ENCODE measurements at regions not wholly inside any gene's neighbourhood (a gene's known extent, or its start where the extent isn't known, plus 50 kb on each side); places are given as distances from the start of the nearest gene placed in this dataset.

- Histone ChIP-seq H3K4me1 (no peaks in the 10 kb centered on the region), H3K9me3 (no peaks in the 10 kb centered on the region), H3K36me3 (ENCODE audit: insufficient read depth in 1 of 2, low read depth in 1 of 2) (no peaks in the 10 kb centered on the region), H3K27ac (no peak overlapping the region), H3K27me3 (ENCODE audit: insufficient read depth in 3 of 3, low read length in 2 of 3) (no peaks in the 10 kb centered on the region), H3K4me3 (no peak overlapping the region)
- TF ChIP-seq, protein P1, sequence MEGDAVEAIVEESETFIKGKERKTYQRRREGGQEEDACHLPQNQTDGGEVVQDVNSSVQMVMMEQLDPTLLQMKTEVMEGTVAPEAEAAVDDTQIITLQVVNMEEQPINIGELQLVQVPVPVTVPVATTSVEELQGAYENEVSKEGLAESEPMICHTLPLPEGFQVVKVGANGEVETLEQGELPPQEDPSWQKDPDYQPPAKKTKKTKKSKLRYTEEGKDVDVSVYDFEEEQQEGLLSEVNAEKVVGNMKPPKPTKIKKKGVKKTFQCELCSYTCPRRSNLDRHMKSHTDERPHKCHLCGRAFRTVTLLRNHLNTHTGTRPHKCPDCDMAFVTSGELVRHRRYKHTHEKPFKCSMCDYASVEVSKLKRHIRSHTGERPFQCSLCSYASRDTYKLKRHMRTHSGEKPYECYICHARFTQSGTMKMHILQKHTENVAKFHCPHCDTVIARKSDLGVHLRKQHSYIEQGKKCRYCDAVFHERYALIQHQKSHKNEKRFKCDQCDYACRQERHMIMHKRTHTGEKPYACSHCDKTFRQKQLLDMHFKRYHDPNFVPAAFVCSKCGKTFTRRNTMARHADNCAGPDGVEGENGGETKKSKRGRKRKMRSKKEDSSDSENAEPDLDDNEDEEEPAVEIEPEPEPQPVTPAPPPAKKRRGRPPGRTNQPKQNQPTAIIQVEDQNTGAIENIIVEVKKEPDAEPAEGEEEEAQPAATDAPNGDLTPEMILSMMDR (IDR thresholded peaks at IDR 0.05): no peak
- DNase-seq: no peak
- WGBS, 3 donors: 84 to 97% (median 96%) methylated on average over 2 of the region's 2 CpGs
- intact Hi-C loops (cut with DNase I): no loop called here
- ATAC-seq: no peak
Measured at GRCh38 chr5:108629779-108630528, 117.7 kb upstream of the FER start.

DNA sequence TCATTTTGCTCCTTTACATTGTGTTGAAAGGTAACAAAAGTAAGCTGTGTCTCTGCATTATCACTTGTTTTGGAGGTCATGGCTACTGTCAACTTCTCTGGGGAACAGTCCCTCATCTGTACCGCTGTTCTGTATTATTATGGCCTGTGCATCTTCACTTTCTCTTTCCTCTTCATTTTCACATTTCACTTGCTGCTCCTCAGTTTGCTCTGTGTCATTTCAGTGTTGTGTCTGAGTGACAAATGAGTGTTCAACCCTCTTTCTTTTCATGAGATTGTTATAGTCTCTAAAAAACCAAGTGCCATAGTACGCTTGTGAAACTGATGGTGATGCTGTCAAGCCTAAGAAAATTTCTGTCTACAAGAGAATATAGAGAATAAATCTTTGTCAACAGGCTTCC lies 122.0 kb upstream of the FER start:
- intact Hi-C loops (cut with DNase I): no loop called here
- DNase-seq: no peak
- WGBS, 3 donors: 88 to 95% (median 90%) methylated on average over 2 of the region's 2 CpGs

GRCh38 chr5:108623826-108624225 lies 123.9 kb upstream of the FER start:
- TF ChIP-seq, protein P1 (IDR thresholded peaks at IDR 0.05): no peak
- no peaks in the 10 kb centered on the region for H3K27me3 ChIP-seq (ENCODE audit: insufficient read depth in 3 of 3, low read length in 2 of 3)
- DNase-seq (no peak), ATAC-seq (no peak)
- no peaks in the 10 kb centered on the region for H3K9me3 ChIP-seq
- no peak overlapping the region for H3K4me3 ChIP-seq
- H3K4me1 ChIP-seq: no peaks in the 10 kb centered on the region
- H3K27ac ChIP-seq: no peak overlapping the region
- no peaks in the 10 kb centered on the region for H3K36me3 ChIP-seq (ENCODE audit: insufficient read depth in 1 of 2, low read depth in 1 of 2)
- intact Hi-C loops (cut with DNase I): no loop called here

More for the DNA sequence above, 122.0 kb upstream of the FER start:
- H3K27ac ChIP-seq: no peak overlapping the region
- TF ChIP-seq, protein P1 (IDR thresholded peaks at IDR 0.05): no peak
- no peaks in the 10 kb centered on the region for H3K4me1 ChIP-seq
- ATAC-seq: no peak
- H3K27me3 ChIP-seq (ENCODE audit: insufficient read depth in 3 of 3, low read length in 2 of 3): no peaks in the 10 kb centered on the region
- H3K4me3 ChIP-seq: no peak overlapping the region
- H3K36me3 ChIP-seq (ENCODE audit: insufficient read depth in 1 of 2, low read depth in 1 of 2): no peaks in the 10 kb centered on the region
- H3K9me3 ChIP-seq: no peaks in the 10 kb centered on the region

- 41 to 45% (median 44%) methylated on average over 6 of the region's 6 CpGs for WGBS, 3 donors
- intact Hi-C loops (cut with DNase I): no loop called here
- no peaks in the 10 kb centered on the region for H3K4me1 ChIP-seq
- no peaks in the 10 kb centered on the region for H3K9me3 ChIP-seq
- H3K4me3 ChIP-seq: no peak overlapping the region
- no peak overlapping the region for H3K27ac ChIP-seq
- no peak for DNase-seq
- no peak for ATAC-seq
- no peaks in the 10 kb centered on the region for H3K27me3 ChIP-seq (ENCODE audit: insufficient read depth in 3 of 3, low read length in 2 of 3)
- TF ChIP-seq, protein P1 (IDR thresholded peaks at IDR 0.05): no peak
- H3K36me3 ChIP-seq (ENCODE audit: insufficient read depth in 1 of 2, low read depth in 1 of 2): no peaks in the 10 kb centered on the region
Measured at GRCh38 chr5:108620516-108620915, 127.2 kb upstream of the FER start.

DNA sequence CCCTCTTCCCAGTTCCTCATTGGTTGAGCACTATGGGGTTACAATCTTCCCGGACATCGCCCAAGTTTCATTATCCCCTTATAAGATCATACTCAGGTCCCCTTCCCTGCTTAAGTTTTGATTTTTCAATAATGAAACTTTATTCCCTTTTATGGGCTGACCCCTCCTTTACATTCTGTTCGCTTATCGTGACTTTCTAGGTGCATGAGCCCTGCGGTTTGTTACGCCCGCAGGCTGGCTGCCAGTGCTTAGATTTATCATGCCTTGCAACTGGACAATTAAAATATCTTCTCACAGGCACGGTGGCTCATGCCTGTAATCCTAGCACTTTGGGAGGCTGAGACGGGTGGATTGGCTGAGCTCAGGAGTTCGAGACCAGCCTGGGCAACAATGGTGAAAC lies 127.9 kb upstream of the FER start:
- Histone ChIP-seq H3K4me3 (no peak overlapping the region), H3K27me3 (ENCODE audit: insufficient read depth in 3 of 3, low read length in 2 of 3) (no peaks in the 10 kb centered on the region), H3K27ac (no peak overlapping the region), H3K9me3 (no peaks in the 10 kb centered on the region), H3K4me1 (no peaks in the 10 kb centered on the region), H3K36me3 (ENCODE audit: insufficient read depth in 1 of 2, low read depth in 1 of 2) (no peaks in the 10 kb centered on the region)
- TF ChIP-seq, protein P1 (IDR thresholded peaks at IDR 0.05): no peak
- DNase-seq (no peak), ATAC-seq (no peak)
- 72 to 76% (median 75%) methylated on average over 10 of the region's 10 CpGs for WGBS, 3 donors
- intact Hi-C loops (cut with DNase I): no loop called here

All from psoas muscle (tissue), 7 donors.